Glomerular visceral epithelial cell (primary cell): ENCODE measurements at regions not wholly inside any gene's neighbourhood (a gene's known extent, or its start where the extent isn't known, plus 50 kb on each side); places are given as distances from the start of the nearest gene placed in this dataset.

Experiments used
- DNase-seq: peaks from one replicate; pipeline ENCODE4 v3.0.0-alpha.2; 2016; ENCODE audit errors: extremely low spot score

DNA sequence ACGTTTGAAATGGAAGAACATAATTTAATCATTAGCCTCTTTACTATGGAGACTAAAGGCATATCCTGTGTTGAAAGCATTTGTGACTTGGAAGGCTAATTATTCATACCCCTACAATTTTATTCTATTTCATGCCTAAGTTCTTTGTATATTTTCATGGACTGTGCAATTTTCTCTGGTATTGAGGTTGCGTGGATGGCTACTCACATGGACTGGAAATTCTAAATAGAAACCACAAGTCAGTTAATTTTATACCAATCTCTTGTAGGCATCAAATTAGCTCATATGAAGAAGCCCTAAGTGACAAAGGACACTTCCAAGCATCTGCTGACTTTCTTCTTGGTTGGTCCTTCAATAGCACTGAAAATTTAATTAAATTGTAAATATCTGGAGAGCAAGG, 1353.5 kb downstream of the ROBO1 start:
- DNase-seq = peak; percentile 73

DNA sequence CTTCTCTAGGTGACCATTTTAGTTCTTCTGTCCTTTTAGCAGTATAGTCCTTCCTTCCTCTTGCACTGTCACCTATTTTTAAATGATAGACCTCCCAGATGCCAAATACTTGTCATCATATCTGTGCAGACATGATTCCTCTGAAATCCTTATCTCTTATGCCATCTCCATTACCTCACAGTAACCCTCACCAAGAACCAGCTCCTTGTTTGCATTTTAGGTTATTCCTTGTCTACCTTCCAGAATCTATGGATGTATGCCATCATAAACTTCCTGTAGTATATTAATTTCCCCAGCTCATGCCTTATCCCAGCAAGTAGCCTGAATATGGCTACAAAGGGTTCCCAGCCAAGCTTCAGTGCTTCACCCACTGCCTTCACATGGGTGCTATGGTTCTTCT, 1347.2 kb downstream of the ROBO1 start:
- no peak for DNase-seq

DNA sequence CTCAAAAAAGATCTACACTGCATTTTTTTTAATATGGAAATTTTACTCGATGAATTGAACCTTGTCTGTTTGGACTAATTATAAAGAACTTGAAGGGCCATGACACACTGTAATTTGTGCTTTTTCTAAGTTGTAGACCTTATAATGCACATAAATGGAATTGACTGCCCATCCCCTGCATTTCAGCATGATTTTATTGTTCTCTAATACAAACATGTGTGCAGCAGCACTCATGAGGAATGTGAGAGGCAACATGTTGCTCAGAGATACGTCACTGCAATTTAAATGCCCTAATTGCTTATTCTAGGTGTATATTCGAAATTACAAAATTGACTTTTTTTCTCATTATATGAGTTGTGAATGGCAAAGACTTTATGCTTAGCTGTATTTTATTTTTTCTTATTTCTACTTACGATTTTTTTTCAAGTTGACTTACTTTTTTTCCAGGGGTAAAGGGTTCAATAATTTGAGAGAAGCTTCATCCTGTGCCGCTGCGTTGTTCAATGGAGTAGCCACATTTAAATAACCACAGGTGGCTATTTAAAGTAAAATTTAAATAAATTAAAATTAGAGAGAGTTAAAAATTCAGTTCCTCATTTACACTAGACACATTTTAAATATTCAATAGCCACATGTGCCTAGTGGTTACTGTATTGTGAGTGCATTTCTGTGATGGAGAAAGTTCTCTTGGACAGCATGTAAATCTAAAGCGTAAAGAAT, 1346.4 kb downstream of the ROBO1 start:
- DNase-seq = no peak

DNA sequence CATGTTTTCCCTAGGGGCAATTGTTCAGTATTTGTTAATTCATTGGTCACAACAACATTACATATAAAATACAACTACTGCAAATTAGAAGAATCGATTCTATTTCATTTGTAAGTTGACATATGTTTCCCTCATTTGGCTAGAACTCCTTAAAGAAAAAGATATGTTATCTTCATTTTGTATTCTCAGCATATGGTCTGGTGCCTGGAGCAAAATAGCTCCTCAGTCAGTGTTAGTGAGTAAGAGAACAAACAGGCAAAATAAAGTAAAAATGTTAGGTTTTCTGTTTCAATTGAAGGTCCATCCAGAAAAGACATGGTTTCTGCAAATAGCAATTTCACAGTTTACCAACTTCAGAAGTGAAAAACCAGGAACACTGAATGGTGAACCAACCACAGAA, 1343.1 kb downstream of the ROBO1 start:
- no peak for DNase-seq

DNA sequence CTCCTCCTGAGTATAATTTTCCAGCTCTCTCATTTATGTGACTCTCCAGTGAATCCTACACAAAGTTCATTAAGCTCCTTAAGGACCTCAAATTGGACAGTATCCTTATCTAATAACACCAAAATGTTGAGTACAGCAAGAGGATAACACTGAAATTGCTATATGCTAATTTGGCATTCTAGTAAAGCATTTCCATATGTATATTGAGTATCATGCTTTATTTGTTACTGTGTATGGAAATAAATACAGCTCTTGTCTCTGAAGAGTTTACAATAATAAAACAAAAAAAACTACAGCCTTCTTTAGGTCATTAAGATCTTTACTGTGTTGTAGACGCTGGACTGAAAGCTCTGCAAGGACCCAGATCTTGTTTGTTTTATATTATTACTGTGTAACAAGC, 1341.3 kb downstream of the ROBO1 start:
- no peak for DNase-seq

DNA sequence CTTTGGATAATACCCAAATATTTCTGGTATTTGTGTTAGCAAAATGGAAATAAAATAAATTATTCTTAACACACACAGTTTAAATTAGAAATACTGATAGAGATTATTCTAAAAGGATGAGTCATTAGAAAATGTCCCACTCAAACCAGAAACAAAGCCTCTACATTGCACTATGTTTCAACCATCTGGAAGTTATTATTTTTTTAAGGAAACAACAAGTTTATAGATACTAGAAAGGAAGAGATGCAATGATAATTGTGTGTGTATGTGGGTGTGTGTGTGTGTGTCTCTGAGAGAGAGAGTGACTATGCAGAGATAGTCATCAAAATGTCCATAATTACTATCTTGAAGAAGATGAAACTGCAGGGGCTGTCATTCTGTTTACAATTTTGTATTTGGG, 1340.5 kb downstream of the ROBO1 start:
- no peak for DNase-seq

DNA sequence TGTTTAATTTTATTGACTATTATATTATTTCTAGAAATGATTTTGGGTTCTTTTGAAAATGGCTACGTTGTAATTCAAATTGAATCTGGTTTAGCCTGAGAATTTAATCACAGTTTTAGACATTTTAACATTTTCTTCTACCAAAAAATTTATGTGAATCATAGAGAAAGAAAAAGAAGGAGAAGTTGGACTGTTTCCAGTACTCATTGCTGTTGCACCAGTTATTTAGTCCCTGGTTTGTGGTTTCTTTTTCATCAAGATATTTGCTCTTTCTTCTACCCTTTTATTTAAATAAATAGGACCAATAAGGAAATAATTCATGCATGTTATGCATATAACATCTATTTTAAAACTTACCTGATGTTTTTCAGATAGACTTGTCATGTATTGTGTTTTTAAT, 1337.1 kb downstream of the ROBO1 start:
- no peak for DNase-seq

DNA sequence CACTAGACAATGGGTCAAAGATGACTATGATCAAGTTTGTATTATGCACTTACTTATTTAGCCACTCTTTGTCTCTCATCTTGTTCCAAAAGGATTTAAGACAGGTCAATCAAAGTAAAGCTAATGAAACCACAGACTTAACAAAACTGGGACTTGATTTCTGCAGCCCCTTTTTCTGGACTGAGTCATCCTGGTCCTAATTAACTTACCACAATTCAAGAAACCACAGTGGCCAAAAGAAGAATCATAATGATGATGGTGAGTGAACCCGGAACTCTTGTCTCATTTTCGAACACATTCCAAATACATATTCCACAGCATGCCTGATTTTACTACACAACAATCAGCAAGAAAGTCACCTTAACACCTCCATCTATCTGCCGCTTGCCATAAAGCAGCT, 1333.0 kb downstream of the ROBO1 start:
- no peak for DNase-seq

DNA sequence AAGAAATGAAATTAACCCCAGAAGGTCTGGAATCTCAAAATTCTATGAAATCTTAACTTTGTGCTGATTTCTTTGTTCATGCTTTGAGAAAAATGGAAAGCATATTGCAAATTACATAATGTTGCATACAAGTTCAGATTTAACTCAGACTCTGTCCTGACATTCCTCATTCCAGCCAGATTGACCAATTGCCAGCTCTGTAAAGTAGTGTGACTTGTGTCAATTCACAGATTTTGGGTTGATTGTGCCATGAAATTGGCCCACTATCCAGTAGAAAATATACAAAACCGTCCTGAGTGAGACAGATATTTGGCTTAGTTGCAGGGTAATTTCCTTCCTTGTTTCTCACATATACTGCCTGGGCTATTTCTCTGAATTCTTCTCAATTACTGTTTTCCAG, 1312.6 kb downstream of the ROBO1 start:
- no peak for DNase-seq

DNA sequence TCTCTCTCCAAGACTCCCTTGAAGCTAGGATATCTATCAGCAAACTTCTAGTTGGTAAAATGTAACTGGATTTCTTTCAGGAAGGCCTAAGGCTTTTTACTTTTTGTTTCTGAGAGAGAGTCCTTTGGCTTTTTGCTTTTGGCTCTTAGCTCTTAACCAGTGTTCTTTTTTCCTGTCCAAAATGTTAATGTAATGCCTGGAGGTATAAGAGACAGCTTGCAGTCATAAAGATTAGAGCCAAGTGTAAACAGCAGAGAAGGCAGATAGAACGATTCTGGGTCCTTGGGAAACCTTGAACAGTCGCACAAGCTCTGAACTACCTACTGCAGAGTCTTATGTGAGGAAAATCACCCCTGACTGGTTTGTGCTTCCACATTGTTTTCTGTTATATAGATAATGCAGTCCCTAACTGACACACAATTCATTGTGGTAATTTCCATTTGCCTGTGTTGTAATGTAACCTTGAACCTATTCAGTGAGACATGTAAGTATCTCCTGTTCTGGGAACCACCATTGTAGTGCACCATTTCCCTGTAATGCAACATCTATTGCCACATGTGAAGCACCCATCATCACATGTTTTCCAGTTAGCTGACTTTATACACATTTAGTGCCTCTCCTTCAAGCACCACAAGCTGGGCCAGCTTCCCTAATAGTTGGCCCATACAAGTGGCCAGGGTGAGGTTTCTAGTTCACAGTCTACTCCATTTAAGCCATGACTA, 1311.9 kb downstream of the ROBO1 start:
- DNase-seq = no peak

DNA sequence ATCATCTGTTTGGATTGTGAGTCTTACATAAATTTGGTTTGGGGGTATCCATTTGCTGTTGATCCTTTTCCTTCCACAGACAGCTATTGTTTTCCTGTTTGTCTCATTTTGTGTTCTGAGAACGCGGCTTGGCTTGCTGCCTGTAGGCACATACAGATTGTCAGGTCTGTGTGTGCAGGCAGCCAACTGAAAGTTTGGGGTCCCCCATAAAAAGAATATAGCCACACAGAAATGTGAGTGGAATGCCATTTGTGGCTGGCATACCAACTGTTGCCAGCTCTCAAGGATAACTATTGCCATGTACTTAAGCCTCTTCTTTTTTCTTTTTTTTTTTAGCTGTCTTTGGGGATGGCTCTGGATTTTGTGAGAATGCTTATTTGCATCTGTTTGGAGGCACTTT, 1308.0 kb downstream of the ROBO1 start:
- DNase-seq = no peak

DNA sequence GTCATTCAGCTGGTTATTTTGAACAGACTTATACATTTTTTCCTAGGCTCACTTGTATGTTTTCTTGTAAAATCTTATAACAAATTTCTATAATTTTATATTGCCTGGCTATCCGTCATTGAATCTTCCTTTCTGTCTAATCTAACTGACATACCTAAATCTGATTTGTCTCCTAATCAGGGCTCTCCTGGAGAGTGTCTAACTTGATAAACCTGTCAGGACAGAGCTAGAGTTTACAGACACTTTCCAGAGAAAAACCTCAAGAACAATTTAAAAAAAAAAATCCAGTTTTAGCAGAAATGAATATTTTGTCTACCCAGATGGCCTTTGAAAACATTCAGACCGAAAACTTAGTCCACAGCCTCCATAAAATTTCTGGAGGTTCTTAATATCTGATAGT, 1305.8 kb downstream of the ROBO1 start:
- DNase-seq = no peak

DNA sequence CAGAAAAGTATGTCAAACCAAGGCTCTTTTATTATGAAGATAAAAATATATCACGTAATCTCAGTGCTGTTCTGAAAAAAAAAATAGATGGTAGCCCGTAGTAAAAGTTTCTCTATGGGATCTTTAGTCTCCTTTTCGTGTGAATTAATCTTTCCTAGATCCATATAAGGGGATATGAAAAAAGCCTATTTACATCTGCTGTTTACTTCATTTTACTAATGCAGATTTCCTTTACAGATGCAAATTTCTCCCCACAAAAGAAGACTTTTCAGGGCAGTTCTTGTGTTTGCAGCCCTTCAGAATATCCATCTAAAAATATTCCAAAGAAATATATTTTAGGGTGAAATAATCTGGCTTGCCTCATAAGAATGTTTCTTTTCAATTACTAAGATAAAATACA, 1291.7 kb downstream of the ROBO1 start:
- DNase-seq = no peak

DNA sequence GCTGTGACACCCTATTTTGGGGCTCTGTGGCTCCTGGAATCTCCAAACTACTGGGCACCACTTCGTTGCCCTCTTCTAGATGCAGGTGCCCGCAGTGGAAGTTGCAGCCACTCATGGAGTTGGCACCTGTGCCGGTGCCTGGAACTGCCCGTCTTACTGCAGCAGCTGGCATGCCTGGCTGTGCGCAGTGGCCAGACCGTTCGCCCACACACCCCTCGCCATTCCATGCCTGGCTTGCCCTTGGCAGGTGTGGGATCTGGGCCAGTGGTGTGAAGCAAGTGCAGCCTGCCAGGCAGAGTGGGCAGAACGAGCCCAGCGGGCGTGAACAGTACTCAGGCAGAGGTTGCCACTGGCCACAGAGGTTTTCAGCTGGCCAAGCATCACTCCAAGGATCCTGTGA, 1286.7 kb downstream of the ROBO1 start:
- no peak for DNase-seq

DNA sequence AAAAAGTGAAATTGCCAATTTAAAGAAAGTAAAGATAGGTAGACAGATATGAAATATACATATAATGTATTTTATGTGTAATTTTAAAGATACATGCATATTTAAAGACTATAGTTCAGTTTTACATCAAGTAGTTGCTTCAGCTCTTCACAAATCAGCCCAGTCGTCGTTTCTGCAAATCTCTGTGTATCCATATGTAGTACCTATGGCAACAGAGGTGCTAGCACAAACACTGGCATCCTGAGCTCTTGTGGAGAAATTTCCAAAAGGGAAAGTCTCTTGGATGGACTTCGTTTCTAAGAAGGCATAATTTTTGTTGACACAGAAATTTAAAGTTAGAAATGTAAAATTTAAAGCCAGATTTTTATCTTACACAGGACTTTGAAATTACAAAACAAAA, 1284.7 kb downstream of the ROBO1 start:
- DNase-seq = no peak

DNA sequence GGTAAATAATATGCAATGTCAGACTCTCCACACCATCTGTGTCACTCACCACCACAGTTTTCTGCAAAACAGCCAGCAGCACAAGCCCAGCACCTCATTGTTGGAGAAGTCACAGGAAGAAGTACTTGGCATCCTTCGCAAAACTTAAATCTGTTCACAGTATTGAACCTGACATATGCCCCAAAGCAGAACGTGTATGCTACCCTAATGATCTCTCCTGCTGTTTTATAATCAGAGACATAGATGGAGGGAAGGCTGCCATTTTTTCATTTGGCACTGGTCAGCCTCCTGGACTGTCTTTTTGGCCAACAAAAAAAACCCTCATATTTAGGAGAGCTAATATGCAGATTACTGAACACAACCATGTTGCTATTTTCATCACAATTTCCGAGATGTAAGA, 1272.9 kb downstream of the ROBO1 start:
- no peak for DNase-seq

DNA sequence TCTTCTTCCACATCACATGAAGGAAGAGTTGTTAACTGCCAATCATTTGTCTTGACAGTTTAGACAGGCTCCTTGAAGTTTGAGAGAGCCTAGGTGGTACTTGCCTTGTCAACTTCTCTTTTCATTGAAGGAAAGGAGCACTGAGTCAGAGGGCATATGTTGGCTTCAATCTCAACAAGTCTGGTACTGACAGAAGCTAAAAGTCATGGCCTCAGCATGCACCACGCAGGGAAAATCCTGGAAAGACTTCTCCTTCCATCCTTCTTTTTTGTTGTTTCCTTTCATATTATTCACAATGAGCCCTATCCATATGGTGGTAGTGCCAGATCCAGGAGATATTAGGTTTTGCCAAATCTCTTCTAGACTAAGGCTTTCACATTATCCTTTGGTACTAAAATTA, 1272.5 kb downstream of the ROBO1 start:
- no peak for DNase-seq

DNA sequence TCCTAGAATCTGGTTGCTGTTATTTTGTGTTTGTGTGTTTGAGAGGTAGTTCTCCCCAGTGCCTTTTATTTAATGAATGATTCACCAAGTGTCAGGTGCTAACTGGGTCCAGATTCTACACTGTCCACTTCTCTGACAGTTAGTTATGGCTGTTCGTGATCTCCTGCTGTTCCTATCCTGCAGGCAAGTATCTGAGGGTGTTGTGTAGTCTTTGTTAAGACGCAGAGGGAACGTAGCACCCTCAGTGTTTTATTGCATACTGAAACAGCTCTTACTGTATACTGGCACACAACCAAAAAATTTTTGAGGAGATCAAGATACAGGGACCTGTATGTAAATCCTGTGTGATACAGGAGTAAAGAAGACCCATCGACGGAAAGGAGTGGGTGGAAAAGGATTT, 1271.3 kb downstream of the ROBO1 start:
- no peak for DNase-seq

DNA sequence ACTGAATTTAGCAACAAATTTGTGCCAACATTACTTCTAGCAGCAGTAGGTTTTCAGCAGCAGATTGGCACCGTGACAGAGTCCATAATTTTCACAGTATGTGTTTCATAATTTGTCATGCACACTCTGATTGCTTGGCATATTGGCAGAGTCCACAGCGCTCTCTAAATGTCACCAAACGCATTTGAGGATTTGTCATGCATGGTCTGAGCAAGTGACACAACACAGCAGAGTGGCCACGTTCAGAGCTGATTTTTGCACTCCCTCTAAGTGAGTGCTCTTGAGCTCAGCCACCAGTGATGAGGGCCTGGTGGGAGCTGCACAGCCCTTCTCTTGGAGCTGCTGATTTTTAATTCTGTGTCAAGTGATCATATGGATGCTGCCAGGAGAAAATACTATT, 1270.8 kb downstream of the ROBO1 start:
- no peak for DNase-seq

DNA sequence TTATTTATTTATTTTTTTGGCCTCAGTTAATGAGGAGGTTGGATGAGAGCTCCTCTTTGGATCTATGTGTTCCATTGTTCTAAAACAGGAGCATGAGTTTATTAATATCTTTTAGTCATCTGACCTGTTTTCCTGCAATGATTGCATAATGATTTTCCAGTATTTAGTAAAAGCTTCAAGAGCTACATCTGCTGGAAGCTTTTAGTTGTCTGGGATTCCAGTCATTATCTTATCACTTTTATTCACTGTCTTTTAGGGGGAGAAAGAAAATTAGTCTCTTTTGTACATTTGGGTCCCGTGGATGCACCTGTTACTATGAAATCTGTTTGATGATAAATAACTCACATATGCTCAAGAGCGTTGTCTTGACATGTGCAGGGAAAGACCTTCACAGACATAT, 1270.0 kb downstream of the ROBO1 start:
- DNase-seq = no peak

DNA sequence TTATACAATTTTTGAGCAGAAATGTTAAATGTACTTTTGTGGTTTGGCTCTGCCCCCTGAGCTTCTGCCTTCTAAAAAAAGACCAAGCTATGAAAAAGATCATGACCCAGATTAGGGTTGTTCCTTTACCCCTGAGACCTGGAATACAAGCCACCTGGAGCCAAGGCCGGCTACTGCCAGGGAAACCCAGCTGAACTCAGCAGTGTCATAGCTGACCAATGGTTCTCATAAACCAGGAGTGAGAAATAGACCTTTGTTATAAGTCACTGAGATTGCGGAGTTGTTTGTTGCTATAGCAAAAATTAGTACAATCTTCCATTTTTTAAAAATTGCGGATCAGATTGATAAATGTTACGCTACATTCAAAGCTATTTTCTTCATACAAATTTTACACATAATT, 1261.7 kb downstream of the ROBO1 start:
- DNase-seq = no peak

DNA sequence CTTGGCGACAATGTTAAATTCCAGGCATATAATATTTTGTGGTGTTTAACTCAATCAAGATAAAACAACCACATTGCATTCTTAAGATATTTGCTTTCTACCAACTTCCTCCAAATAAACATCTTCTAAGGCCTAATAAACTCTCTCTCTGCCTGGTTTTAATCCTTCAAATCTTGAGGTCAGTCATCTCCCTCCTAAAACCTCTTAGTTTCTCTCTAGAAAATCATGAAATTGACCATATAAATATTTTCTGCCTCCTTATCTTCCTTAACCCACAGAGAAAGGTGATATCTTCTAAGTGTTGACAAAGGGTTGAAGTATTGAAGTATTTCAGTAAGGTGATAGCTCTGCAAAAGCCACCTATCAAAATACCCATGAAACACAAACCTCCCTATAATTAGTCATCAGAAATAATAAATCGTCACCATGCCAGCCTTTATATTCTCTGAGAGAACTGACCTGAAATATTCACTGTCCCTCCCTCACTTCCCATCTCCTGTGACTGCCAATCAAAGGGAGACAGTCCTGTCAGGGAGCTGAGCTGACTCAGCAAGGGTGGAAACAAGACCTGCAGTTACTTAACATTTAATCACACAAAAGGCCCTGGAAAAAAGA, 1261.1 kb downstream of the ROBO1 start:
- DNase-seq = peak; percentile 20
